SK-N-SH (cell line): ENCODE measurements at regions not wholly inside any gene's neighbourhood (a gene's known extent, or its start where the extent isn't known, plus 50 kb on each side); places are given as distances from the start of the nearest gene placed in this dataset.

ENCODE experiments used
- CTCF ChIA-PET: fragments of 300-600, 350-600 bp; formaldehyde crosslinking; extraction: SDS; loops from one replicate; lab custom pipeline; 2021; lab: Yijun Ruan, JAX
- POLR2A ChIA-PET: fragments of 350-600 bp; sonication (Branson Sonifier 250); formaldehyde crosslinking; extraction: SDS; loops from one replicate; lab custom pipeline; 2020; ENCODE audit warnings: antibody characterized with exemption, inconsistent platforms; lab: Yijun Ruan, JAX
- DNase-seq: peaks from one replicate; pipeline ENCODE4 v3.0.0; 2012
- H2AFZ ChIP-seq: fragments of 200-600 bp; sonication (generic); 2 replicates; pipeline ENCODE4 v1.8.1; 2016; ENCODE audit warnings: antibody characterized with exemption, mild to moderate bottlenecking, low read depth
- H3F3A ChIP-seq: fragments of 200-600 bp; sonication (generic); replicated peaks from 2 replicates; pipeline ENCODE3; 2016; ENCODE audit warnings: antibody characterized with exemption, mild to moderate bottlenecking; ENCODE audit not compliant: insufficient read depth
- H3K27ac ChIP-seq, 2 experiments: fragments of 200-500 bp in 1 of 2; fragments of 200-600 bp in 1 of 2; sonication (Bioruptor generic) in 1 of 2; sonication (generic), shearing (Covaris generic) in 1 of 2; 2 replicates each; pipeline versions ENCODE4 v1.5.1 to v1.6.1; 2014 to 2016; ENCODE audit warnings: low read depth in 2 of 2, inconsistent platforms in 1 of 2, low read length in 1 of 2, mild to moderate bottlenecking in 1 of 2, mixed read lengths in 1 of 2
- H3K27me3 ChIP-seq: fragments of 200-600 bp; sonication (generic), shearing (Covaris generic); 2 replicates; pipeline ENCODE4 v1.6.1; 2016; ENCODE audit warnings: mixed run types; ENCODE audit not compliant: insufficient read depth
- H3K36me3 ChIP-seq, 2 experiments: fragments of 200-500 bp in 1 of 2; fragments of 200-600 bp in 1 of 2; sonication (Bioruptor generic) in 1 of 2; sonication (generic) in 1 of 2; replicated peaks in 1 of 2; 2 replicates each; pipeline versions ENCODE3 to v1.5.1; 2014 to 2016; ENCODE audit warnings: low read length in 1 of 2, mild to moderate bottlenecking in 1 of 2; ENCODE audit not compliant: insufficient read depth in 2 of 2, control insufficient read depth in 1 of 2
- H3K4me1 ChIP-seq, 2 experiments: fragments of 200-500 bp in 1 of 2; fragments of 200-600 bp in 1 of 2; sonication (Bioruptor generic) in 1 of 2; sonication (generic), shearing (Covaris generic) in 1 of 2; 2 replicates each; pipeline versions ENCODE4 v1.5.1 to v1.6.1; 2014 to 2016; ENCODE audit warnings: low read depth in 1 of 2, low read length in 1 of 2, mixed run types in 1 of 2; ENCODE audit not compliant: insufficient read depth in 2 of 2, control insufficient read depth in 1 of 2
- H3K4me2 ChIP-seq: fragments of 200-600 bp; sonication (generic), shearing (Covaris generic); 2 replicates; pipeline ENCODE4 v1.6.1; 2017; ENCODE audit warnings: mixed run types
- H3K4me3 ChIP-seq, 2 experiments: fragments of 200-500 bp in 1 of 2; fragments of 200-600 bp in 1 of 2; sonication (Bioruptor generic) in 1 of 2; sonication (generic), shearing (Covaris generic) in 1 of 2; 2 replicates each; pipeline versions ENCODE4 v1.5.1 to v1.8.1; 2014 to 2016; ENCODE audit warnings: low read depth in 2 of 2, inconsistent platforms in 1 of 2, low read length in 1 of 2, mild to moderate bottlenecking in 1 of 2, mixed read lengths in 1 of 2, moderate library complexity in 1 of 2
- H3K79me2 ChIP-seq: fragments of 200-600 bp; sonication (generic); 2 replicates; pipeline ENCODE4 v1.8.1; 2017; ENCODE audit warnings: mild to moderate bottlenecking; ENCODE audit not compliant: insufficient read depth
- H3K9ac ChIP-seq: fragments of 200-600 bp; sonication (generic); 2 replicates; pipeline ENCODE4 v1.6.1; 2017; ENCODE audit warnings: mixed run types
- H3K9me2 ChIP-seq: fragments of 200-600 bp; sonication (generic); 2 replicates; pipeline ENCODE4 v1.6.1; 2017; ENCODE audit warnings: mixed run types
- H3K9me3 ChIP-seq: fragments of 200-600 bp; sonication (generic); 2 replicates; pipeline ENCODE4 v1.6.1; 2017; ENCODE audit warnings: mixed run types, mild to moderate bottlenecking, moderate library complexity
- H4K20me1 ChIP-seq: fragments of 200-600 bp; sonication (generic); 2 replicates; pipeline ENCODE4 v1.6.1; 2017; ENCODE audit warnings: mild to moderate bottlenecking, mixed run types; ENCODE audit not compliant: insufficient read depth
- CHD2 ChIP-seq: fragments of 150-350 bp; IDR thresholded peaks from 2 replicates; pipeline ENCODE4 v1.6.1; 2018; ENCODE audit warnings: low read length; ENCODE audit not compliant: partially characterized antibody
- EZH2phosphoT487 ChIP-seq: fragments of 200-600 bp; sonication (generic); IDR thresholded peaks from 2 replicates; pipeline ENCODE4 v1.6.1; 2017; ENCODE audit warnings: low read depth, mixed run types, mild to moderate bottlenecking, antibody characterized with exemption, moderate library complexity, borderline replicate concordance
- FOXJ3 ChIP-seq: sonication (generic); formaldehyde crosslinking; IDR thresholded peaks from 2 replicates; pipeline ENCODE4 v1.5.1; 2020; ENCODE audit warnings: mild to moderate bottlenecking, missing genetic modification reagents
- GABPA ChIP-seq: IDR thresholded peaks from 2 replicates; pipeline ENCODE4 v1.4.0; 2012; ENCODE audit warnings: low read depth, mild to moderate bottlenecking
- GATA2 ChIP-seq: sonication (generic); formaldehyde crosslinking; IDR thresholded peaks from 2 replicates; pipeline ENCODE4 v1.5.0; 2020; ENCODE audit warnings: mild to moderate bottlenecking, missing genetic modification reagents
- JUND ChIP-seq: IDR thresholded peaks from 2 replicates; pipeline ENCODE4 v1.4.0; 2012
- MEF2A ChIP-seq: IDR thresholded peaks from 2 replicates; pipeline ENCODE4 v1.4.0; 2012; ENCODE audit warnings: low read depth, borderline replicate concordance
- NFIC ChIP-seq: IDR thresholded peaks from 2 replicates; pipeline ENCODE4 v1.4.0; 2012; ENCODE audit warnings: borderline replicate concordance
- POLR2AphosphoS5 ChIP-seq: IDR thresholded peaks from 2 replicates; pipeline ENCODE4 v1.6.1; 2012; ENCODE audit warnings: low read depth, low read length
- RAD21 ChIP-seq: IDR thresholded peaks from 2 replicates; pipeline ENCODE4 v1.6.1; 2012; ENCODE audit warnings: mild to moderate bottlenecking, low read length
- RCOR1 ChIP-seq: fragments of 150-350 bp; IDR thresholded peaks from 2 replicates; pipeline ENCODE4 v1.6.1; 2017; ENCODE audit warnings: antibody characterized with exemption, low read length
- RXRA ChIP-seq: IDR thresholded peaks from 2 replicates; pipeline ENCODE4 v1.4.0; 2012; ENCODE audit warnings: low read depth, mild to moderate bottlenecking, borderline replicate concordance
- SMC3 ChIP-seq: IDR thresholded peaks from 2 replicates; pipeline ENCODE4 v1.6.1; 2012; ENCODE audit warnings: low read depth, low read length, improper control_type of control experiment
- TCF12 ChIP-seq: IDR thresholded peaks from 2 replicates; pipeline ENCODE4 v1.4.0; 2012
- TEAD4 ChIP-seq: IDR thresholded peaks from 2 replicates; pipeline ENCODE4 v1.4.0; 2012; ENCODE audit warnings: mild to moderate bottlenecking, borderline replicate concordance; ENCODE audit not compliant: insufficient read depth
- YY1 ChIP-seq: IDR thresholded peaks from 2 replicates; pipeline ENCODE4 v1.4.0; 2012; ENCODE audit warnings: low read depth, mild to moderate bottlenecking
- WGBS: methylation state at CpG from one replicate; pipeline ENCODE4 v1.1.6; 2017; ENCODE audit warnings: low lambda C conversion rate; 5-methylcytosine and 5-hydroxymethylcytosine counted together
- TF ChIP-seq, protein P1 (sequence below): fragments of 200-600 bp; sonication (generic); IDR thresholded peaks from 2 replicates; pipeline ENCODE4 v1.6.1; 2017; ENCODE audit warnings: antibody characterized with exemption, mild to moderate bottlenecking, moderate library complexity
- TF ChIP-seq, protein P2 (sequence below): fragments of 150-350 bp; IDR thresholded peaks from 2 replicates; pipeline ENCODE4 v1.6.1; 2017; ENCODE audit warnings: antibody characterized with exemption, low read length, low read depth, borderline replicate concordance
- TF ChIP-seq, protein P3 (sequence below): IDR thresholded peaks from 2 replicates; pipeline ENCODE4; 2012
- TF ChIP-seq, protein P4 (sequence below): fragments of 150-350 bp; IDR thresholded peaks from 2 replicates; pipeline ENCODE4 v1.6.1; 2016; ENCODE audit warnings: mild to moderate bottlenecking, low read depth, low read length

DNA sequence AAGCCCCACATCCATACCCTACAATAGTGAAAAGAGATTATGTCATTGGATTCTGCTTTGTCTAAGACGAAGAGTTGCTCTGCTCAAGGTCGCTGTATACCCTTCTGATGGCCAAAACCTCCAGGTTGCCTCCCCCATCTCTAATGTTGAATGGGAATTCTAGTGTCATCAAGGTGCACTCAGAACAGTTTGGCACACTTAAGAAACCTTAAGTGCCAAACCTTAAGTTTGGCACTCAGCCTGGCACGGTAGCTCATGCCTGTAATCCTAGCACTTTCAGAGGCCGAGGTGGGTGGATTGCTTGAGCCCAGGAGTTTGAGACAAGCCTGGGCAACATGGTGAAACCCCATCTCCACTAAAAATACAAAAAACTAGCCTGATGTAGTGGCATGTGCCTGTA, 1245.6 kb upstream of the SEL1L start (continued):
- TF ChIP-seq, protein P1, sequence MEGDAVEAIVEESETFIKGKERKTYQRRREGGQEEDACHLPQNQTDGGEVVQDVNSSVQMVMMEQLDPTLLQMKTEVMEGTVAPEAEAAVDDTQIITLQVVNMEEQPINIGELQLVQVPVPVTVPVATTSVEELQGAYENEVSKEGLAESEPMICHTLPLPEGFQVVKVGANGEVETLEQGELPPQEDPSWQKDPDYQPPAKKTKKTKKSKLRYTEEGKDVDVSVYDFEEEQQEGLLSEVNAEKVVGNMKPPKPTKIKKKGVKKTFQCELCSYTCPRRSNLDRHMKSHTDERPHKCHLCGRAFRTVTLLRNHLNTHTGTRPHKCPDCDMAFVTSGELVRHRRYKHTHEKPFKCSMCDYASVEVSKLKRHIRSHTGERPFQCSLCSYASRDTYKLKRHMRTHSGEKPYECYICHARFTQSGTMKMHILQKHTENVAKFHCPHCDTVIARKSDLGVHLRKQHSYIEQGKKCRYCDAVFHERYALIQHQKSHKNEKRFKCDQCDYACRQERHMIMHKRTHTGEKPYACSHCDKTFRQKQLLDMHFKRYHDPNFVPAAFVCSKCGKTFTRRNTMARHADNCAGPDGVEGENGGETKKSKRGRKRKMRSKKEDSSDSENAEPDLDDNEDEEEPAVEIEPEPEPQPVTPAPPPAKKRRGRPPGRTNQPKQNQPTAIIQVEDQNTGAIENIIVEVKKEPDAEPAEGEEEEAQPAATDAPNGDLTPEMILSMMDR = no peak
- TF ChIP-seq GATA2 (CRISPR knock-in tag) (no peak), JUND (no peak)

DNA sequence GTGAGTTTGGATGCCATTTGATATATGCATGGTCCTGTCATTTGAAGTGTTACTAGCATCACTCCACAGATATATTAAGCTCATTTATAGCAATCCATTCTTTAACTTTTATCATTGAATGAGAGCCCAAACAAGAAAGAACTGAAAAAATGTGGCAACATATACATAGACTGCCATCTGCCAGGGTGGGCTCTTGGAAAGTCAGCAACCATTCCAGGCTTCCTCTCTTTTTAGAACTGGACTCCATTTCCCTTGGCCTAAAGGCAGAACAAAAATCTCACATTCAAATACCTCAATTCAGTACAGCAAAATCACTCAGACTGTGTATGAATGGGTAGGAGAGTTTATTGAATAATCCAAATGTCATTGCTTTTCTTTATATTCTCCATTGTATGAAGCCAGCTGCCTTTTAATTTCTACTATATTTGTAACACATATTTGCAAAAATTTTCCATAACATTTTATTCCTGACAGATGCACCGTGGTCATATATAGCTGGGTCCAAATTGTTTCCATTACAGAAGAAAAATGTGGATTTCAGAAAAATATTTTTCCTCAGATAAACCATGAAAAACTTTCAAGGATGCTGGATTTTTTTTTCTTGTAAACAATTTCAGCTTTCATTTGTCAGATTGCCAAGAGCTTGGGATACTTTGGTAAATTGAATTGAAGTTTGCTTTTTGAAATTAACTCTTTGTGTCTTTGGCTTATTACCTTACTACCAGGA, 1252.3 kb upstream of the SEL1L start:
- H3K27ac ChIP-seq = no peak overlapping the region
- H3F3A ChIP-seq = no peaks in the 10 kb centered on the region
- POLR2A ChIA-PET = no interaction called here
- H2AFZ ChIP-seq = no peak overlapping the region
- no peaks in the 10 kb centered on the region for H3K4me1 ChIP-seq
- no peak overlapping the region for H3K4me2 ChIP-seq
- DNase-seq = no peak
- no peaks in the 10 kb centered on the region for H3K9me3 ChIP-seq
- no peaks in the 10 kb centered on the region for H3K9me2 ChIP-seq
- no peaks in the 10 kb centered on the region for H3K27me3 ChIP-seq
- CTCF ChIA-PET = no interaction called here
- no peaks in the 10 kb centered on the region for H4K20me1 ChIP-seq
- no peak overlapping the region for H3K9ac ChIP-seq
- no peak overlapping the region for H3K4me3 ChIP-seq
- H3K79me2 ChIP-seq = no peaks in the 10 kb centered on the region
- 0% methylated on average over 1 of the region's 1 CpG for WGBS
- no peaks in the 10 kb centered on the region for H3K36me3 ChIP-seq
- TF ChIP-seq TCF12 (no peak), FOXJ3 (CRISPR knock-in tag) (no peak), MEF2A (no peak), SMC3 (no peak), RAD21 (no peak), RXRA (no peak), POLR2AphosphoS5 (no peak), CHD2 (no peak), RCOR1 (no peak), TEAD4 (no peak), YY1 (no peak), EZH2phosphoT487 (no peak), NFIC (no peak), GABPA (no peak)
- TF ChIP-seq, protein P2, sequence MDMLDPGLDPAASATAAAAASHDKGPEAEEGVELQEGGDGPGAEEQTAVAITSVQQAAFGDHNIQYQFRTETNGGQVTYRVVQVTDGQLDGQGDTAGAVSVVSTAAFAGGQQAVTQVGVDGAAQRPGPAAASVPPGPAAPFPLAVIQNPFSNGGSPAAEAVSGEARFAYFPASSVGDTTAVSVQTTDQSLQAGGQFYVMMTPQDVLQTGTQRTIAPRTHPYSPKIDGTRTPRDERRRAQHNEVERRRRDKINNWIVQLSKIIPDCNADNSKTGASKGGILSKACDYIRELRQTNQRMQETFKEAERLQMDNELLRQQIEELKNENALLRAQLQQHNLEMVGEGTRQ = no peak
- TF ChIP-seq, protein P3, sequence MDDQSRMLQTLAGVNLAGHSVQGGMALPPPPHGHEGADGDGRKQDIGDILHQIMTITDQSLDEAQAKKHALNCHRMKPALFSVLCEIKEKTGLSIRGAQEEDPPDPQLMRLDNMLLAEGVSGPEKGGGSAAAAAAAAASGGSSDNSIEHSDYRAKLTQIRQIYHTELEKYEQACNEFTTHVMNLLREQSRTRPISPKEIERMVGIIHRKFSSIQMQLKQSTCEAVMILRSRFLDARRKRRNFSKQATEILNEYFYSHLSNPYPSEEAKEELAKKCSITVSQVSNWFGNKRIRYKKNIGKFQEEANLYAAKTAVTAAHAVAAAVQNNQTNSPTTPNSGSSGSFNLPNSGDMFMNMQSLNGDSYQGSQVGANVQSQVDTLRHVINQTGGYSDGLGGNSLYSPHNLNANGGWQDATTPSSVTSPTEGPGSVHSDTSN = no peak
- TF ChIP-seq, protein P4, sequence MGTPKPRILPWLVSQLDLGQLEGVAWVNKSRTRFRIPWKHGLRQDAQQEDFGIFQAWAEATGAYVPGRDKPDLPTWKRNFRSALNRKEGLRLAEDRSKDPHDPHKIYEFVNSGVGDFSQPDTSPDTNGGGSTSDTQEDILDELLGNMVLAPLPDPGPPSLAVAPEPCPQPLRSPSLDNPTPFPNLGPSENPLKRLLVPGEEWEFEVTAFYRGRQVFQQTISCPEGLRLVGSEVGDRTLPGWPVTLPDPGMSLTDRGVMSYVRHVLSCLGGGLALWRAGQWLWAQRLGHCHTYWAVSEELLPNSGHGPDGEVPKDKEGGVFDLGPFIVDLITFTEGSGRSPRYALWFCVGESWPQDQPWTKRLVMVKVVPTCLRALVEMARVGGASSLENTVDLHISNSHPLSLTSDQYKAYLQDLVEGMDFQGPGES = no peak
